ENCODE measurements at regions not wholly inside any gene's neighbourhood (a gene's known extent, or its start where the extent isn't known, plus 50 kb on each side); places are given as distances from the start of the nearest gene placed in this dataset.
"Not testable (repeated sequence)": the region's sequence is repeated elsewhere in the genome, so short reads cannot be mapped to it uniquely, and the experiment has no call there.

- no peak for DNase-seq (ENCODE audit: low read depth)
These were observed 204.0 kb downstream of the CYRIA start for GRCh38 chr2:16461672-16462071.

GRCh38 chr2:16459606-16460005, 206.0 kb downstream of the CYRIA start:
- DNase-seq (ENCODE audit: low read depth): no peak

- DNase-seq (ENCODE audit: low read depth): no peak
These were observed 211.0 kb downstream of the CYRIA start for GRCh38 chr2:16454621-16455020.

- DNase-seq (ENCODE audit: low read depth): no peak
These were observed 213.5 kb downstream of the CYRIA start for GRCh38 chr2:16452123-16452522.

- no peak for DNase-seq (ENCODE audit: low read depth)
These were observed 218.9 kb downstream of the CYRIA start for GRCh38 chr2:16446706-16447105.

- DNase-seq (ENCODE audit: low read depth): no peak
These were observed 222.7 kb downstream of the CYRIA start for GRCh38 chr2:16442971-16443370.

GRCh38 chr2:16441431-16441830, 224.2 kb downstream of the CYRIA start:
- DNase-seq (ENCODE audit: low read depth): no peak

GRCh38 chr2:16440898-16441297, 224.7 kb downstream of the CYRIA start:
- no peak for DNase-seq (ENCODE audit: low read depth)

- no peak for DNase-seq (ENCODE audit: low read depth)
These were observed 226.9 kb downstream of the CYRIA start for GRCh38 chr2:16438613-16439321.

- DNase-seq (ENCODE audit: low read depth): no peak
These were observed 228.4 kb downstream of the CYRIA start for GRCh38 chr2:16437189-16437588.

GRCh38 chr2:16434393-16434792, 231.2 kb downstream of the CYRIA start:
- no peak for DNase-seq (ENCODE audit: low read depth)

- DNase-seq (ENCODE audit: low read depth): no peak
These were observed 234.8 kb downstream of the CYRIA start for GRCh38 chr2:16430846-16431245.

- DNase-seq (ENCODE audit: low read depth): no peak
These were observed 236.0 kb downstream of the CYRIA start for GRCh38 chr2:16429431-16430145.

- no peak for DNase-seq (ENCODE audit: low read depth)
These were observed 236.6 kb downstream of the CYRIA start for GRCh38 chr2:16429002-16429401.

- no peak for DNase-seq (ENCODE audit: low read depth)
These were observed 239.9 kb downstream of the CYRIA start for GRCh38 chr2:16425462-16426336.

GRCh38 chr2:16420421-16420820, 245.2 kb downstream of the CYRIA start:
- no peak for DNase-seq (ENCODE audit: low read depth)

GRCh38 chr2:16417726-16418125, 247.9 kb downstream of the CYRIA start:
- no peak for DNase-seq (ENCODE audit: low read depth)

- DNase-seq (ENCODE audit: low read depth): no peak
These were observed 249.0 kb downstream of the CYRIA start for GRCh38 chr2:16416651-16417050.

GRCh38 chr2:16415861-16416260, 249.8 kb downstream of the CYRIA start:
- DNase-seq (ENCODE audit: low read depth): not testable (repeated sequence)

GRCh38 chr2:16413947-16414346, 251.7 kb downstream of the CYRIA start:
- no peak for DNase-seq (ENCODE audit: low read depth)

GRCh38 chr2:16413285-16413684, 252.3 kb downstream of the CYRIA start:
- no peak for DNase-seq (ENCODE audit: low read depth)

- no peak for DNase-seq (ENCODE audit: low read depth)
These were observed 253.2 kb downstream of the CYRIA start for GRCh38 chr2:16412321-16413030.
